Mammary epithelial cell (primary cell): ENCODE measurements at regions not wholly inside any gene's neighbourhood (a gene's known extent, or its start where the extent isn't known, plus 50 kb on each side); places are given as distances from the start of the nearest gene placed in this dataset.

Source experiments
- CTCF ChIP-seq, 2 donors: IDR thresholded peaks in 1 of 2; conservative IDR thresholded peaks in 1 of 2; 2 replicates each; pipeline ENCODE4 v1.5.1; 2011 to 2012; ENCODE audit warnings: inconsistent platforms in 2 of 2, low read length in 2 of 2, mild to moderate bottlenecking in 2 of 2, control low read depth in 1 of 2, low read depth in 1 of 2; ENCODE audit not compliant: insufficient read depth in 1 of 2; ENCODE audit errors: extremely low read depth in 1 of 2
- EZH2 ChIP-seq: IDR thresholded peaks from 2 replicates; pipeline ENCODE4 v1.6.1; 2012; ENCODE audit warnings: low read length, inconsistent platforms, borderline replicate concordance

- TF ChIP-seq CTCF (conservative IDR thresholded peaks at IDR 0.05 in 1 of 2, IDR thresholded peaks at IDR 0.05 in 1 of 2; ENCODE audit: extremely low read depth in 1 of 2, insufficient read depth in 1 of 2, low read depth in 1 of 2, low read length in 2 of 2) (no peak), EZH2 (no peak)
Measured at GRCh38 chr17:69724238-69724637, 309.7 kb downstream of the MAP2K6 start.
